HepG2 (cell line): ENCODE measurements at regions not wholly inside any gene's neighbourhood (a gene's known extent, or its start where the extent isn't known, plus 50 kb on each side); places are given as distances from the start of the nearest gene placed in this dataset.

ENCODE experiments used
- BRCA1 ChIP-seq: sonication (generic); formaldehyde crosslinking; IDR thresholded peaks from 2 replicates; pipeline ENCODE4 v1.4.0; 2020; ENCODE audit warnings: missing genetic modification reagents
- TF ChIP-seq, protein P1 (sequence below): sonication (generic); formaldehyde crosslinking; IDR thresholded peaks from 2 replicates; pipeline ENCODE4 v1.4.0; 2020; ENCODE audit warnings: missing genetic modification reagents, borderline replicate concordance
- TF ChIP-seq, protein P2 (sequence below): sonication (generic); formaldehyde crosslinking; IDR thresholded peaks from 2 replicates; pipeline ENCODE4 v1.4.0; 2020; ENCODE audit warnings: mild to moderate bottlenecking, missing genetic modification reagents
- TF ChIP-seq, protein P3 (sequence below): IDR thresholded peaks from 2 replicates; pipeline ENCODE4 v1.6.1; 2016
- TF ChIP-seq, protein P4 (sequence below): sonication (generic); formaldehyde crosslinking; IDR thresholded peaks from 2 replicates; pipeline ENCODE4 v1.9.0; 2021; ENCODE audit warnings: missing genetic modification reagents, borderline replicate concordance

DNA sequence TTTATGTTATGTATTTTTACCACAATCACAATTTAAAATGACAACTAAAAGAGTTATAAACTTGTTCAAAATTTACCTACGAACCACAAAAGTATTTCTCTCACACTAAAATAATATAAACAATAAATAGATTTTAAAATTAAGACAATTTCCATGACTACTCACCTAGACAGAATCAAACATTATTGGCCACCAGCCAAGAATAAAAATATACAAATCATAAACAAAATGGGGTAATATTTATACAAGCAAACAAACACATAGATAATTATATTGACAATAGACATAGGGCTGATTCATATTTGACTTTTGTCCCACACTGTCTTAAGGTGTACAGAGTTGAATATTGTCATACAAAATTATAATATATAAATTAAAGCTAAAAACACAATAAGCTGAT is 119.6 kb upstream of the ZNF92 start (continued):
- TF ChIP-seq, protein P1, sequence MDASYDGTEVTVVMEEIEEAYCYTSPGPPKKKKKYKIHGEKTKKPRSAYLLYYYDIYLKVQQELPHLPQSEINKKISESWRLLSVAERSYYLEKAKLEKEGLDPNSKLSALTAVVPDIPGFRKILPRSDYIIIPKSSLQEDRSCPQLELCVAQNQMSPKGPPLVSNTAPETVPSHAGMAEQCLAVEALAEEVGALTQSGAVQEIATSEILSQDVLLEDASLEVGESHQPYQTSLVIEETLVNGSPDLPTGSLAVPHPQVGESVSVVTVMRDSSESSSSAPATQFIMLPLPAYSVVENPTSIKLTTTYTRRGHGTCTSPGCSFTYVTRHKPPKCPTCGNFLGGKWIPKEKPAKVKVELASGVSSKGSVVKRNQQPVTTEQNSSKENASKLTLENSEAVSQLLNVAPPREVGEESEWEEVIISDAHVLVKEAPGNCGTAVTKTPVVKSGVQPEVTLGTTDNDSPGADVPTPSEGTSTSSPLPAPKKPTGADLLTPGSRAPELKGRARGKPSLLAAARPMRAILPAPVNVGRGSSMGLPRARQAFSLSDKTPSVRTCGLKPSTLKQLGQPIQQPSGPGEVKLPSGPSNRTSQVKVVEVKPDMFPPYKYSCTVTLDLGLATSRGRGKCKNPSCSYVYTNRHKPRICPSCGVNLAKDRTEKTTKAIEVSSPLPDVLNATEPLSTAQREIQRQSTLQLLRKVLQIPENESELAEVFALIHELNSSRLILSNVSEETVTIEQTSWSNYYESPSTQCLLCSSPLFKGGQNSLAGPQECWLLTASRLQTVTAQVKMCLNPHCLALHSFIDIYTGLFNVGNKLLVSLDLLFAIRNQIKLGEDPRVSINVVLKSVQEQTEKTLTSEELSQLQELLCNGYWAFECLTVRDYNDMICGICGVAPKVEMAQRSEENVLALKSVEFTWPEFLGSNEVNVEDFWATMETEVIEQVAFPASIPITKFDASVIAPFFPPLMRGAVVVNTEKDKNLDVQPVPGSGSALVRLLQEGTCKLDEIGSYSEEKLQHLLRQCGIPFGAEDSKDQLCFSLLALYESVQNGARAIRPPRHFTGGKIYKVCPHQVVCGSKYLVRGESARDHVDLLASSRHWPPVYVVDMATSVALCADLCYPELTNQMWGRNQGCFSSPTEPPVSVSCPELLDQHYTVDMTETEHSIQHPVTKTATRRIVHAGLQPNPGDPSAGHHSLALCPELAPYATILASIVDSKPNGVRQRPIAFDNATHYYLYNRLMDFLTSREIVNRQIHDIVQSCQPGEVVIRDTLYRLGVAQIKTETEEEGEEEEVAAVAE (CRISPR knock-in tag), result no peak
- TF ChIP-seq, protein P2, sequence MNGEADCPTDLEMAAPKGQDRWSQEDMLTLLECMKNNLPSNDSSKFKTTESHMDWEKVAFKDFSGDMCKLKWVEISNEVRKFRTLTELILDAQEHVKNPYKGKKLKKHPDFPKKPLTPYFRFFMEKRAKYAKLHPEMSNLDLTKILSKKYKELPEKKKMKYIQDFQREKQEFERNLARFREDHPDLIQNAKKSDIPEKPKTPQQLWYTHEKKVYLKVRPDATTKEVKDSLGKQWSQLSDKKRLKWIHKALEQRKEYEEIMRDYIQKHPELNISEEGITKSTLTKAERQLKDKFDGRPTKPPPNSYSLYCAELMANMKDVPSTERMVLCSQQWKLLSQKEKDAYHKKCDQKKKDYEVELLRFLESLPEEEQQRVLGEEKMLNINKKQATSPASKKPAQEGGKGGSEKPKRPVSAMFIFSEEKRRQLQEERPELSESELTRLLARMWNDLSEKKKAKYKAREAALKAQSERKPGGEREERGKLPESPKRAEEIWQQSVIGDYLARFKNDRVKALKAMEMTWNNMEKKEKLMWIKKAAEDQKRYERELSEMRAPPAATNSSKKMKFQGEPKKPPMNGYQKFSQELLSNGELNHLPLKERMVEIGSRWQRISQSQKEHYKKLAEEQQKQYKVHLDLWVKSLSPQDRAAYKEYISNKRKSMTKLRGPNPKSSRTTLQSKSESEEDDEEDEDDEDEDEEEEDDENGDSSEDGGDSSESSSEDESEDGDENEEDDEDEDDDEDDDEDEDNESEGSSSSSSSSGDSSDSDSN (CRISPR knock-in tag), result no peak
- TF ChIP-seq, protein P3, sequence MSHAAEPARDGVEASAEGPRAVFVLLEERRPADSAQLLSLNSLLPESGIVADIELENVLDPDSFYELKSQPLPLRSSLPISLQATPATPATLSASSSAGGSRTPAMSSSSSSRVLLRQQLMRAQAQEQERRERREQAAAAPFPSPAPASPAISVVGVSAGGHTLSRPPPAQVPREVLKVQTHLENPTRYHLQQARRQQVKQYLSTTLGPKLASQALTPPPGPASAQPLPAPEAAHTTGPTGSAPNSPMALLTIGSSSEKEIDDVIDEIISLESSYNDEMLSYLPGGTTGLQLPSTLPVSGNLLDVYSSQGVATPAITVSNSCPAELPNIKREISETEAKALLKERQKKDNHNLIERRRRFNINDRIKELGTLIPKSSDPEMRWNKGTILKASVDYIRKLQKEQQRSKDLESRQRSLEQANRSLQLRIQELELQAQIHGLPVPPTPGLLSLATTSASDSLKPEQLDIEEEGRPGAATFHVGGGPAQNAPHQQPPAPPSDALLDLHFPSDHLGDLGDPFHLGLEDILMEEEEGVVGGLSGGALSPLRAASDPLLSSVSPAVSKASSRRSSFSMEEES (CRISPR knock-in tag), result no peak
- TF ChIP-seq, protein P4, sequence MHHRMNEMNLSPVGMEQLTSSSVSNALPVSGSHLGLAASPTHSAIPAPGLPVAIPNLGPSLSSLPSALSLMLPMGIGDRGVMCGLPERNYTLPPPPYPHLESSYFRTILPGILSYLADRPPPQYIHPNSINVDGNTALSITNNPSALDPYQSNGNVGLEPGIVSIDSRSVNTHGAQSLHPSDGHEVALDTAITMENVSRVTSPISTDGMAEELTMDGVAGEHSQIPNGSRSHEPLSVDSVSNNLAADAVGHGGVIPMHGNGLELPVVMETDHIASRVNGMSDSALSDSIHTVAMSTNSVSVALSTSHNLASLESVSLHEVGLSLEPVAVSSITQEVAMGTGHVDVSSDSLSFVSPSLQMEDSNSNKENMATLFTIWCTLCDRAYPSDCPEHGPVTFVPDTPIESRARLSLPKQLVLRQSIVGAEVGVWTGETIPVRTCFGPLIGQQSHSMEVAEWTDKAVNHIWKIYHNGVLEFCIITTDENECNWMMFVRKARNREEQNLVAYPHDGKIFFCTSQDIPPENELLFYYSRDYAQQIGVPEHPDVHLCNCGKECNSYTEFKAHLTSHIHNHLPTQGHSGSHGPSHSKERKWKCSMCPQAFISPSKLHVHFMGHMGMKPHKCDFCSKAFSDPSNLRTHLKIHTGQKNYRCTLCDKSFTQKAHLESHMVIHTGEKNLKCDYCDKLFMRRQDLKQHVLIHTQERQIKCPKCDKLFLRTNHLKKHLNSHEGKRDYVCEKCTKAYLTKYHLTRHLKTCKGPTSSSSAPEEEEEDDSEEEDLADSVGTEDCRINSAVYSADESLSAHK (CRISPR knock-in tag), result no peak
- no peak for TF ChIP-seq BRCA1 (CRISPR knock-in tag)
